GM21515 (cell line): ENCODE measurements at regions not wholly inside any gene's neighbourhood (a gene's known extent, or its start where the extent isn't known, plus 50 kb on each side); places are given as distances from the start of the nearest gene placed in this dataset.
"Not testable (repeated sequence)": the region's sequence is repeated elsewhere in the genome, so short reads cannot be mapped to it uniquely, and the experiment has no call there.

Source experiments
- ATAC-seq: cut with Tn5 transposase; IDR thresholded peaks from one replicate; pipeline ENCODE4 v1.9.1; 2021; ENCODE audit not compliant: unreplicated experiment

GRCh38 chr6:74343321-74343720 is 647.3 kb downstream of the CD109 start:
- not testable (repeated sequence) for ATAC-seq

GRCh38 chr6:74334722-74335121 is 638.7 kb downstream of the CD109 start:
- ATAC-seq: no peak

GRCh38 chr6:74333406-74333805 is 637.4 kb downstream of the CD109 start:
- no peak for ATAC-seq

- no peak for ATAC-seq
Measured at GRCh38 chr6:74320715-74321114, 624.7 kb downstream of the CD109 start.

- no peak for ATAC-seq
Measured at GRCh38 chr6:74320074-74320473, 624.1 kb downstream of the CD109 start.

- no peak for ATAC-seq
Measured at GRCh38 chr6:74319292-74319691, 623.3 kb downstream of the CD109 start.

- no peak for ATAC-seq
Measured at GRCh38 chr6:74318738-74319137, 622.7 kb downstream of the CD109 start.

GRCh38 chr6:74312081-74312480 is 616.1 kb downstream of the CD109 start:
- ATAC-seq: no peak

- ATAC-seq: no peak
Measured at GRCh38 chr6:74311431-74311830, 615.4 kb downstream of the CD109 start.

- ATAC-seq: no peak
Measured at GRCh38 chr6:74289884-74290283, 593.9 kb downstream of the CD109 start.

- ATAC-seq: no peak
Measured at GRCh38 chr6:74287932-74288331, 591.9 kb downstream of the CD109 start.

- ATAC-seq: no peak
Measured at GRCh38 chr6:74287441-74287840, 591.4 kb downstream of the CD109 start.

GRCh38 chr6:74284284-74284683 is 588.3 kb downstream of the CD109 start:
- ATAC-seq: no peak

- ATAC-seq: no peak
Measured at GRCh38 chr6:74283532-74283931, 587.5 kb downstream of the CD109 start.

GRCh38 chr6:74282143-74282689 is 586.2 kb downstream of the CD109 start:
- ATAC-seq: no peak

GRCh38 chr6:74280130-74280692 is 584.2 kb downstream of the CD109 start:
- no peak for ATAC-seq

- no peak for ATAC-seq
Measured at GRCh38 chr6:74277777-74278186, 581.8 kb downstream of the CD109 start.

GRCh38 chr6:74273541-74273940 is 577.5 kb downstream of the CD109 start:
- ATAC-seq: no peak

GRCh38 chr6:74269600-74269858 is 573.5 kb downstream of the CD109 start:
- no peak for ATAC-seq

- no peak for ATAC-seq
Measured at GRCh38 chr6:74268815-74269599, 573.0 kb downstream of the CD109 start.

- ATAC-seq: no peak
Measured at GRCh38 chr6:74259981-74260380, 564.0 kb downstream of the CD109 start.

- no peak for ATAC-seq
Measured at GRCh38 chr6:74256781-74257180, 560.8 kb downstream of the CD109 start.

GRCh38 chr6:74256381-74256780 is 560.4 kb downstream of the CD109 start:
- no peak for ATAC-seq
